ENCODE measurements at regions not wholly inside any gene's neighbourhood (a gene's known extent, or its start where the extent isn't known, plus 50 kb on each side); places are given as distances from the start of the nearest gene placed in this dataset.
"Not testable (repeated sequence)": the region's sequence is repeated elsewhere in the genome, so short reads cannot be mapped to it uniquely, and the experiment has no call there.

- DNase-seq (ENCODE audit: low read depth) = not testable (repeated sequence)
These were observed 526.0 kb downstream of the RMST start for GRCh38 chr12:97988588-97988987.

GRCh38 chr12:97989366-97989940 is 525.9 kb upstream of the TMPO start:
- DNase-seq (ENCODE audit: low read depth) = no peak

- no peak for DNase-seq (ENCODE audit: low read depth)
These were observed 520.5 kb upstream of the TMPO start for GRCh38 chr12:97994746-97995484.

- no peak for DNase-seq (ENCODE audit: low read depth)
These were observed 519.8 kb upstream of the TMPO start for GRCh38 chr12:97995559-97995958.

- no peak for DNase-seq (ENCODE audit: low read depth)
These were observed 514.0 kb upstream of the TMPO start for GRCh38 chr12:98001430-98001829.

- DNase-seq (ENCODE audit: low read depth) = no peak
These were observed 512.4 kb upstream of the TMPO start for GRCh38 chr12:98002887-98003493.

GRCh38 chr12:98007963-98008362 is 507.4 kb upstream of the TMPO start:
- DNase-seq (ENCODE audit: low read depth) = no peak

- DNase-seq (ENCODE audit: low read depth) = no peak
These were observed 501.8 kb upstream of the TMPO start for GRCh38 chr12:98013560-98013959.

GRCh38 chr12:98018836-98019235 is 496.6 kb upstream of the TMPO start:
- DNase-seq (ENCODE audit: low read depth) = no peak

- DNase-seq (ENCODE audit: low read depth) = no peak
These were observed 495.0 kb upstream of the TMPO start for GRCh38 chr12:98020376-98020775.

GRCh38 chr12:98022961-98023360 is 492.4 kb upstream of the TMPO start:
- DNase-seq (ENCODE audit: low read depth) = no peak

GRCh38 chr12:98037401-98038140 is 477.8 kb upstream of the TMPO start:
- DNase-seq (ENCODE audit: low read depth) = no peak

- no peak for DNase-seq (ENCODE audit: low read depth)
These were observed 472.7 kb upstream of the TMPO start for GRCh38 chr12:98042668-98043067.

GRCh38 chr12:98045395-98045794 is 470.0 kb upstream of the TMPO start:
- no peak for DNase-seq (ENCODE audit: low read depth)

- no peak for DNase-seq (ENCODE audit: low read depth)
These were observed 467.1 kb upstream of the TMPO start for GRCh38 chr12:98048326-98048725.

- no peak for DNase-seq (ENCODE audit: low read depth)
These were observed 462.2 kb upstream of the TMPO start for GRCh38 chr12:98053202-98053601.

GRCh38 chr12:98057701-98058100 is 457.7 kb upstream of the TMPO start:
- DNase-seq (ENCODE audit: low read depth) = no peak

GRCh38 chr12:98058213-98058612 is 457.2 kb upstream of the TMPO start:
- DNase-seq (ENCODE audit: low read depth) = no peak

GRCh38 chr12:98058838-98059237 is 456.6 kb upstream of the TMPO start:
- no peak for DNase-seq (ENCODE audit: low read depth)

GRCh38 chr12:98059659-98060343 is 455.6 kb upstream of the TMPO start:
- DNase-seq (ENCODE audit: low read depth) = no peak

- DNase-seq (ENCODE audit: low read depth) = no peak
These were observed 455.0 kb upstream of the TMPO start for GRCh38 chr12:98060411-98060810.
